HG03025 (cell line): ENCODE measurements at regions not wholly inside any gene's neighbourhood (a gene's known extent, or its start where the extent isn't known, plus 50 kb on each side); places are given as distances from the start of the nearest gene placed in this dataset.
"Not testable (repeated sequence)": the region's sequence is repeated elsewhere in the genome, so short reads cannot be mapped to it uniquely, and the experiment has no call there.

Source experiments
- ATAC-seq: cut with Tn5 transposase; IDR thresholded peaks from one replicate; pipeline ENCODE4 v1.9.1; 2021; ENCODE audit warnings: mild to moderate bottlenecking, moderate library complexity; ENCODE audit not compliant: unreplicated experiment, low FRiP score

DNA sequence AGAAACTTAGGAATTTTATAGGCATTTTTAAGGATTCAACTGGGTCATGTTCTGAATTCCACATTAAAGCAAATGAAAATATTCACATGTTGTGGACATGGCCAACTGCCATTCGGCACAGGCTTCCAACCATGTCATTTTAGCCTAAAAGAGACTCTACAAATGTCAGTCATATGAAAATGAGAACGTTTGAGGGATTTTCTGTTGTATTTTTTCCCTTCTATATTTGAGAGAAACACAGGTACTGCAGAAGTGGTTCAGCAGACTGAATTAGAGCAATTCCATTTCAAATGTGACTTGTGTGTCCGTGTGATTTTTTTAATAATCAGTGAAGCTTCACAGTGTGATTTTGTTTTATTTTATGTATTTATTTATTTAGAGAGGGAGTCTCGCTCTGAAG is 124.3 kb downstream of the TP53TG3F start:
- ATAC-seq: not testable (repeated sequence)

DNA sequence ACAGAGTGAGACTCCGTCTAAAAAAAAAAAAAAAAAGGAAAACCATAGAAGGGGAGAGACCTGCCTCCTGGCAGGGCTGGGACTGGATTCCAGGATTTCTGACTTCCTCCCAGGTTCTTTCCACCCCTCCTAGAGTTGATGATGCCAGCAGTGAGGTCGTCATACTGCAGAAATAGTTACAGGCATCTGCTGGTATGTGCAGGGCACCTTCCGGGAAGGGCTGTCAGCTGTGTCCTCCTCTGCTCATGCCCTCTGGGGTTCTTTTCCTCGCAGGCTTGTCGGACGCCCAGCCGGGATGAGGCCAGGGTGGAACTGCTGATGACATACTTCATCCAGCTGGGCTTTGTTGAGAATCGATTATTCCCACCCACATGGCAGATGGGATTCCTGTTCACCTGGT is 129.2 kb downstream of the TP53TG3F start:
- not testable (repeated sequence) for ATAC-seq

DNA sequence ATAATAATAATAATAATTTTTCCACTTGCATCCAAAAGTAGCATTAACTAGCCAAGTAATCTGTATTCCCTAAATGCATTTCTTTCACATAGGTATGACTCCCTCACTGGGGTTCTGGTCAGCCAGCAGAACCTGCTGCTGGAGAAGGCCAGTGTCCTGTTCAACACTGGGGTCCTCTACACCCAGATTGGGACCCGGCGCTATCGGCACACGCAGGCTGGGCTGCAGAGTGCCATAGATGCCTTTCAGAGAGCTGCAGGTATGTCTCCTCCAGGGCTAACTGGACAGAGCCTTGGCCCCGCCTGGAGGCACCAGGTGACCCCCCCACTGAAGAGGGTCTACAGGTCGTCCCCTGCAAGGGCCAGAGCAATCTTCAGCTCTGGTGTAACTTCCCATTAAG is 133.9 kb downstream of the TP53TG3F start:
- ATAC-seq: not testable (repeated sequence)

DNA sequence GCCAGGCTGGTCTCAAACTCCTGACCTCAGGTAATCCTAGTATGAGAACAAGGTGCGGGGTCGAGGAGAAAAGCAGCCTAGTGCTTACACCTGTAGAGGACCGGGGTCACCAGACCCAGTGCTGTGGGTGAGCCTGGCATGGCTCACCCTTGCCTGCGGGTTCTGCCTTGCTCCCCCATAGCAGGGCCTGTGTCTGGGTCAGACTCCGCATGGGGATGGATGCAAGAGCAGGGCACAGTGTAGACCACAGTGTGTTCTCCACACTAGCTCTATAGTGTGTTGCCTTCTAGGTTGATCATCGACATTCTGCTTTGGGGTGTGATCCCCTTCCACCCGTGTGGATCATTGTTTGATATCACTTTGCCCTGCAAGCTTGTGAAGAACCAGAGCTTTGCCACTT is 135.7 kb downstream of the TP53TG3F start:
- ATAC-seq: not testable (repeated sequence)

DNA sequence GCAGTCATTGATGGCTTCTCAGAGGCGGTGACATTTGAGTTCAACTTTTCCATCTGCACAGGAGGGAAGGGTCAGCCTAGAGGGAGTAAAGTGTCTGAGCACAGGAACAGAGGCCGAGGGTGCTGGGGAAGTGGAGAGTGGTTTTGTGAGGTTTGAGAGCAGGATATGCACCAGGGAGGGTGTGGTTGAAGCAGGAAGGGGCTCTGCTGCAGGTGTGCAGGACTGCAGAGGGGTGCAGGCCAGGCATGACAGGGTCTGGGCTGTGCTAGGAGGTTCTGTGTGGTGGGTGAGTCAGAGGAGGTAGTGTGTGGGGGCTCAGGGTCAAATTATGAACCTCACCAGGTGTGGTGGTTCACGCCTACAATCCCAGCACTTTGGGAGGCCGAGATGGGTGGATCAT is 141.6 kb downstream of the TP53TG3F start:
- peak; percentile 58 for ATAC-seq

DNA sequence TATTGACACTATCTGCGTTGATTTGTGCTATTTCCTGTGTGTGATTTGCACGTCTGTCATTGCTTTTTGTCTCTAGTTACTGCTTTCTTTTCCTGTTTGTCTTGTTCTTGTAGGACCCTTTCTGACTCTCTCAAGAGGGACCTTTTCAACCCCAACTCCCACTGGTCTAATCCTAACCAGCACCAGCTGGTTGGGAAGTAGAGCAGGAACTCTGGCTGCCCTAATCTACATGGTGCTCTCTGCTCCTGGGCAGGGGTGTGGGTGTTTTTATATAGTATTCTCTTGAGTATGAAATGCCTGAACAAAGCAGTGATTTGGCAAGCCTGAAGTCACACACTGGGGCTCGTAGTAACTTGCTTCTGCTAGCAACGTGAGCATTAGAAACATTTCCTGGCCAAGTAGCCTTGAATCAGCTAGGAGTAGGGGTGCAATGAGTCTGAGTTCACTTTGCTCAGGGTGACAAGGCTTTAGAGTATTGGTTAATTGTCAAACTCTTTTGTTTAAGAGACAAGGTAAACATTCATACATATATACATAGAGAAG is 164.2 kb downstream of the TP53TG3F start:
- not testable (repeated sequence) for ATAC-seq

DNA sequence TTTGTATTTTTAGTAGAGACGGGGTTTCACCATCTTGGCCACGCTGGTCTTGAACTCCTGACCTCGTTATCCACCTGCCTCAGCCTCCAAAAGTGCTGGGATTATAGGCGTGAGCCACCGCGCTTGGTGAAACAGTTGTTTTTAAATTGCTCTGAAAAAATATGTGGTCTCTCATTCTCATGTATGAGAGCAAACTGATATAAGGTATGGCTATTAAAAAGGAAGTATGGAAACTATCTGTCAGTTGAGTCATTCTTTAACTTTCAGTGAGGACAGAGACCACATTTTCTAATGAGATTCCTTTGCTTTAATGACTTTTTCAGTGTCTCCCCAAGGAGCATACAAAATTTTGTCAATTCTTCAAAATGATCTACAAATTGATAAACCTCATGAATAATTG is 169.5 kb downstream of the TP53TG3F start:
- ATAC-seq: not testable (repeated sequence)

DNA sequence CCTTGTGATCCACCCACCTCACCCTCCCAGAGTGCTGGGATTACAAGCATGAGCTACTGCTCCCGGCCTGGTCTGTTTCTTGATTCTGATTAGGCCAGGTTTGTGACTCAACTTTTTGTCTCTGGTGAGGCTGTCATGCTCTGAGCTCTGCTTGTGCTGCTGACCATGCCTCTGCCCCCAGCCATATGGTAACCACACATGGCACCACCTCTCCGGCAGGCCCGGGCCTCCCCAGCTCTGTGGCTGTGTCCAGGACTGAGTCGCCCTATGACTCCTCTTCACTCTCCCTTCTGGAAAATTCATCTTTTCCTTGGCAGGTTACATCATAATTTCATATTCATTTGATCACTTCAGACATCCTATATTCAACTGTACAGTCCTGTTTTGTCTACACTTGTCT is 172.3 kb downstream of the TP53TG3F start:
- not testable (repeated sequence) for ATAC-seq

DNA sequence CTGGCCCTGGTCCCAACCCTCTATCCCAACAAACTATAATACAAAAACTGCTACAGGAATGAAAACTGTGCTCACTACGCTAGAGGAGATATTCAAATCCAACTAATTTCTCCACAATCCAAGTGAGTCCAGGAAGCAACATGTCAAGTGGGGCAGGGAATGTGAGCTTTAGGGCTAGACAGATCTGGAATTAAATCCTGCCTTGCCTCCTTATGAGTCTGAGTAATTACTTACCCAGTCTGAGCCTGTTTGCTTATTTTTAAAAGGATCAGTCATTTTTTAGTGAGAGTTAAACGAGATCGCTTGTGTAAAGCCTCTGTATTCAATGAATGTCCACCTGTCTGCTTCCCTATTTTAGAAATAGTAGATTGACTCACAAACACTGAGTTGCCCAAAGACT is 174.6 kb downstream of the TP53TG3F start:
- ATAC-seq: not testable (repeated sequence)

DNA sequence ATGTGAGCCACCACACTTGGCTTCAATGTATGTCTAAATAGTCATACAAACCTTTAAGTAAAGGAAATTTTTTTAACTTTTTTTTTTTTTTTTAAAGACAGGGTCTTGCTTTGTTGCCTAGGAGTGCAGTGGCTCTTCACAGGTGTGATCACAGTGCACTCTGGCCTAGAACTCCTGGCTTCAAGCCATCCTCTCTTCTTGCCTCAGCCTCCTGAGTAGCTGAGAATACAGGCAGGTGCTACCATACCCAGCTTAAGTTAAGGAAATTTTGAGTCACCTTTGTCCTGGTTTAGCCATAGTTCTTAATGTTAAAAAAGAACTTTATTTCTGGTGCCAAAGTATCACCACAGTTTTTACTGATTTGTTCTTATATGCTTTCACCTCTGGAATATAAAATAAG is 177.3 kb downstream of the TP53TG3F start:
- not testable (repeated sequence) for ATAC-seq

DNA sequence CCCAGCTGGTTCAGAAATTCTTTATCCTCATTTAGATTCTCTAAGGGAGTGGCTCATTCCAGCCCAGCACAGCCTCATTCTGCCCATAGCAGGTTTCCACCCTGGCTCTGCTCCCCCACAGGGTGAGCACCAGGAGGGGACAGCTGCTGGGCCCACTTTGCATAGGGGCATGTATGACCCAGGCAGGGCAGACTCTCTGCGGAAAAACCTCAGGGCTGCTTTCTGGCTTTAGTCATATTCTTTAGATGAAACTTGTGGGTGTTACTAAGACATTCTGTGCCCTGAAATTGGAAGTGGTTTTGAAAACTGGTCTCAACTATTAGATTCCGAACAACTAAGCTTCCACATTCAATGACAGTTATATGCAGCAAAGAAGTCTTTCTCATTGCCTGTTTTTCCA is 183.9 kb downstream of the TP53TG3F start:
- ATAC-seq: peak; percentile 82

DNA sequence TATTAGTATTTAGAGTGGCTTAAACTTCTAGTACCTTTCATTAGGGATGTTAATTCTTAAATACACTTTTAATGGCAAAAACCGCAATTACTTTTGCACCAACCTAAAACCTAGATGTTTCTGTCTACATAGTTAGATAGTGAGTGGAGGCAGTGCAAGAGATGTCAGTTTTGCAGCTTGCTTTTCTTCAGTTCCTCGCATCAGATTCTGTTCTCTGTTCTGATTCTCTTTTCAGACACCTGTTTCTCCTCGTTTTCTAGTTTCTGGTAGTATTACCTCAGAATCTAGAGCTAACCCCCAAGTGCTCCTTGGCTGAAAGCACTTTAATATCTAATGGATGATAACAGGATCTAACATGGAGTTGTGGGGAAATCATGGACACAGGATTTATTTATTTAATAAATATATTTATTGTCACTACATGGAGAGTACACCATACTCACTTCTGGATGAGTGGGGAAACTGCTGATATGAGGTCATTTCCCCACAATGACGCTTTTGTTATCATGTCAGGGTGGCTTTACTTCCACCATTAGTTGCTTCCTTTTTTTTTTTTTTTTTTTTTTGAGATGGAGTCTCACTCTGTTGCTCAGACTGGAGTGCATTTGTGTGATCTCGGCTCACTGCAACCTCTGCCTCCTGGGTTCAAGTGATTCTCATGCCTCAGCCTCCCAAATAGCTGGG is 184.4 kb downstream of the TP53TG3F start:
- ATAC-seq: peak; percentile 61

DNA sequence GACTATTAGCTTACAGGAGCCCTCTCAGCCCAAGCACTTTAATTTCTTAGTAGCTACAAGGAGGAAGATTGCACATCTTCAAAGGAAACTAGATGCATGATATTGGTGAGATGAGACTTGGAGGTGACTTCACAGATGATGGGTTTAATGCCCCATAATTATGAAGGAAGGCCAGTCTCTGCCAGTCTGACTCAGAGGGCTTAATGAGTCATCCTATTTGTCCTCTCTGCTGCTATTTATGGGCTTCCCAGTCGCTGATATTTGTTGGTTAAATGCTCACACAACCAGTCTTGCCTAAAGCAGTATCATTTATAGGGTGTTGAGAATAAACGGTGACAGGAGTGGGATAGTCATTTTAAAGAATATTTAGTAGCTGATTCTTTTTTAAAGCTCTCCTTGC is 187.0 kb downstream of the TP53TG3F start:
- not testable (repeated sequence) for ATAC-seq

DNA sequence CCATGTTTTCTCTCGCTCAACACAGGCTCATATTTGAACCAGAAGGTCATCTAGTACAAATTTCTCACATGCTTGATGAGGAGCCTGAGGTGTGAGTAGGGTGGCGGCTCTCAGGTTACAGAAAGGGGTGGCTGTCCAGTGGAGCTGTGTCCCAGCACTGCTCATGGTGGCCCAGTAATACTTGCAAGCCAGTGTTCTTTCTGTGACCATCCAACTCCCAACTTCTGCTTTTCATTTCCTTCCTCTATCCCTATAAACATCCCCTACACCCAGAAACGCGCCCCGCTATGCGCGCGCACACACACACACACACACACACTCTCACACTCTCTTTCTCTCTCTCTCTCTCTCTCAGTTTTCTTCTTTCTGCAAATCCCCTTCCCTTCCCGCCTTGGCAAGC is 196.3 kb downstream of the TP53TG3F start:
- ATAC-seq: not testable (repeated sequence)

DNA sequence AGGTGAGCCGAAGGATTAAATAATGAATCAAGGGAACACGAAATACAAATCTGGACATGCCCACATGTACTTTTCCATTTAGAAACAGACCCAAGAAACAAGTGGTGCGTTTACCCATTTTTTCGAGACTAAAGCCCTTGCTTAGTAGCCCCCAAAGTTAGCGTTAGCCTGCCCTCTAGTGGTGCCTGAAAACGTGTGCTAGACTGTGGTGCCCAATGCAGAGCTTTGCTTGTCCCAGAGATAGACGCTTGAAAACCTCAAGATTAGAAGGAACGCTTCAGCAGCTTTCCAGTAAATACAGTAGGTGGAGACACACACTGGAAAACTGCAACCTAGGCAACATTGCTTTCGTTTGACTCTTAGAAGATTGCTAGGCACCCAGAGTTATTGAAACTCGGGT is 197.0 kb downstream of the TP53TG3F start:
- peak; percentile 54 for ATAC-seq

DNA sequence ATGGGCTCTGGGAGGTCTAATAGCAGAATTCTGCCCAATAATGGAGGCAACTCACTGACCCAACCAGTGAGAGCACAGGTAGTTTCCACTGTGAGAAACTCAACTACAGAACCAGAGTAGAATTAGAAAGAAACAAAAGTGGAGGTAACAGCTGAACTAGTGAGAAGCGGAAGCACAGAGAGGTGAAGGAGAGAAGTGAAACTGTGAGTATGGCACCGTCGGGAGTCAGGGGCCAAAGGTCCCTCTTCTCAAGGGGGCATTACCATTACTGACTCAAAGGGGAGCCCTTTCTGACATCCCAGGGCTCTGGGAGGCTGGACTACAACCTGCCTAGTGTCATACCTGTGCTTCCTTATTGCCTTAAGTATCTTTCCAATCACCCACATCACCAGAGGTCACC is 198.3 kb downstream of the TP53TG3F start:
- ATAC-seq: peak; percentile 68

DNA sequence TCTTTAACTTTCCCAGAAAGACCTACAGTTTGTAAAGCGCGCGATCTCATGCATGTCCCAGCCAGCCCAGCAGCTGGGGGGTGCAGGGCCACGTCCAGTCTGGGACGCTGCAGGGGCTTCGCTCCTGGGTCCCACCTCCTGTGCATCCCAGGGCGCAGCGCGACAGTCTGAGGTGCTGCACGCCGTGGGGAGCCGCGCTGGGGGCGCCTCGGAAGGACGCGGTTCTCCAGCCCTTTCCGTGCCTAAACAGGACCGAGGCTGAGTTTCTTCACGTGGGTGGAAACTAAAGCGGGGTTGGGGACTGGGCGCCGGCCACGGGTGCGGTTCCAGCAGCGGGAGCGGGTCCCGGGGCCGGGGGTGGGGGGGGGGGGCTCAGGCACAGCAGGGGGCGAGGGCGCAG is 221.4 kb downstream of the TP53TG3F start:
- ATAC-seq: not testable (repeated sequence)

DNA sequence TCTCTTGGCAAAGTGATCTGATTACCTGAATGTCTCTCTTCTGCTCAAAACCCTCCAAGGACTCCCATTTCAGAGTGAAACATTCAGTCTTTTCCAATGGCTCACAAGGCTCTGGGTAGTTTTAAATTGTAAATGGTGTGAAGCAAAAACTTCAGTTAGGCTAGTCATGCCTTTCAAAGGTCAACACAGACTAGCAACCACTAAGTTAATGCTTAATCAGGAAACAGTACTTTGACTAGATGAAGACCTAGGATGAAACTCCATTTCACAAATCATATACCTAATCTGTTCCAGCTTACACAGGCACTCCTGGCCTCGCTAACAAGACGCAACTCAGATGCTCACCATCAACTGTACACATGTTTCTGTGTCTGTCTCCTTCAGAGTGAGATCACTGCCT is 240.9 kb downstream of the TP53TG3F start:
- not testable (repeated sequence) for ATAC-seq

DNA sequence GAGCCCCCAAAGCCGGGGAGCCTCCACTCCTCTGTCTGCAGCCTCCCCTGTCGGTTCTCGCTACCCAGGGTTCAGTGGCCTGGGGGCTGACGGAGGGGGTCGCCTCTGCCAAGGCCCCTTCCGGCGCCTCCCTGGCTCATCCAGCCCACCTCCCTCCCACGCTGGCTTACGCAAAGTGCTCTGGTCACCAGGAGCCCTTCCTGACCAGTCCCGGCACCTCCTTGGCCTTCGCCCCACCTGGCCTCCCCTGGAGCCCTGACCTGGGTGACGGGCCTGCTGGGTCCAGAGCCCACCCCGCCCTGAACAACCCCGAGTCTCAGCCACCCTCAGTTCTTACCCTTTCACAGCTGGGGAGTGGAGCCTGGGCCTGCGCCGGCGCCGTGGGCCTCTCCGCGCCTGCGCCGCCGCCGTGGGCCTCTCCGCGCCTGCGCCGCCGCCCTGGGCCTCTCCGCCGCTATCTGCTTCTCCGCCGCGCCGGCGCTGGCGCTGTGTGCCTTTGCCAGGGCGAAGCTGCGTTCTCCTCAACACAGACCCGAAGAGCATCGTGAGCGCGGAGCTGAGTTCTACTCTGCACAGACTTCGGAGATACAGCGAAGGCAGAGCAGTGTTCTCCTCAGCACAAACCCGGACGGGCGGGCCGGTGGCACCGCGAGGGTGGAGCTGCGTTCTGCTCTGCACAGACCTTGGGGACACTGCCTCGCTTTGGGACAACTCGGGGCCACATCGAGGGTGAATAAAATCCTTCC is 247.6 kb downstream of the TP53TG3F start:
- ATAC-seq: not testable (repeated sequence)

DNA sequence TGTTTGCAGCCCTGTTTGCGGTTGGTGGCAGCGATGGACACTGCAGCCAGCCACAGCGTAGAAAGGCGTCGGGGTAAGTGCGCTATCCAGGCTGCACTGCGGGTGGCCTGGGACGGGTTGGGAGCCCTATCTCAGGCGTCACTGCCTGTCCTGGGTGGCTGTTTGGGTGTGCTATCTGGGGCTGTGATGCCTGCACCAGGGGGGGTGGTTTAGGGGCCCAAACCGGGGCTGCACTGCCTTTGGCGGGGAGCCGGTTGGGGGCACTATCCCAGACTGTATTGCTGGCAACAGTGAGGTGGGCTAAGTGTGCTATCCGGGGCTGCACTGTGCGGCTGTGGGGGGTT is 248.2 kb downstream of the TP53TG3F start:
- ATAC-seq: not testable (repeated sequence)

DNA sequence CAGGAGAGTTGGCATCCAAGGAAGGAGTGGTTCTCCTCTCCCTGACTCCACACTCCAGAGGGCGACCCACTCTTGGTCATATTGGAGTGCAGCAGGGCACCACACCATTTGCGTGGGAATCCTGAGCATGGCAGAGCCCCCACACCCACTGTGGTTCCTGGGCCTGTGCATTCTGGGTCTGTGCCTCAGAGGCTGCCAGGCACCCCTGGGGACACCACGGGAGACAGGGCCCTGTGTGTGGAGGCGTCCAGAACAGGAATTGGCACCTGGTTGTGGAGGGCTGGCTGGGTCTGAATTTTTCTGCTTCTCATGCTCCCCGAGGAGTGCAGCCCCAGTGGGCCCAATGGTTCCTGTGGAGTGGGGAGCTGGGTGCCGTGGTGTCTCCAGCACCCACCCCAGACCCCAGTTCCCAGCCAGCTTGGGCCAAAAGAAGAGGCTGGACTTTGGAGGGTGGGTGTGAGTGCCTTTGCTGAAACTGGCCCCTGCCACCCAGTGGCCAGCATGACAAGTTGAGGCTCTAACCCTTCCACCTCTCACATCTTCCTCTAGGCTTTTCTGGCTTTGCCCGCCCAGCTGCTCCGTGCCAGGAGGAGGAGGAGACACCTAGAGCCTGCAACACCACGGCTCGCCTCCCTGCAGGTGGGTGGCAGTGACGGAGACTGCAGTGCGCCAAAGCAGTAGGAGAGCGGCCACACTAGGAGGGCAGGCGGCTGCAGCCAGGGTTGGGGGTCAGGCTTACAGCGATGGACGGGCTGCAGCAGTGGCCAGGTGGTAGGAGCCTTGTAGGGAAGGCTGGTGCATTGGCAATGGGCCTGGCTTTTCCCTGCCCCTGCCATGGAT is 250.7 kb downstream of the TP53TG3F start:
- not testable (repeated sequence) for ATAC-seq
